Bronchial epithelial cell (primary cell): ENCODE measurements at regions not wholly inside any gene's neighbourhood (a gene's known extent, or its start where the extent isn't known, plus 50 kb on each side); places are given as distances from the start of the nearest gene placed in this dataset.

Experiments
- DNase-seq: peaks from one replicate; pipeline ENCODE4 v3.0.0-alpha.2; 2010; ENCODE audit warnings: low read depth
- FAIRE-seq: peaks from 2 replicates; lab custom pipeline; 2011; peaks lifted over from hg19 to GRCh38; lab: Jason Lieb, UNC
- H3K27me3 ChIP-seq: 2 replicates; pipeline ENCODE4 v1.5.1; 2011; ENCODE audit warnings: low read length; ENCODE audit not compliant: control insufficient read depth, insufficient read depth
- H3K36me3 ChIP-seq: 2 replicates; pipeline ENCODE4 v1.5.1; 2011; ENCODE audit warnings: low read length; ENCODE audit not compliant: control insufficient read depth, insufficient read depth
- H3K4me3 ChIP-seq: 2 replicates; pipeline ENCODE4 v1.5.1; 2011; ENCODE audit warnings: mild to moderate bottlenecking, low read depth, low read length, control low read depth
- CTCF ChIP-seq: IDR thresholded peaks from 2 replicates; pipeline ENCODE4 v1.5.1; 2011; ENCODE audit warnings: mild to moderate bottlenecking, moderate library complexity, low read length, control low read depth, inconsistent platforms; ENCODE audit not compliant: insufficient read depth, severe bottlenecking

DNA sequence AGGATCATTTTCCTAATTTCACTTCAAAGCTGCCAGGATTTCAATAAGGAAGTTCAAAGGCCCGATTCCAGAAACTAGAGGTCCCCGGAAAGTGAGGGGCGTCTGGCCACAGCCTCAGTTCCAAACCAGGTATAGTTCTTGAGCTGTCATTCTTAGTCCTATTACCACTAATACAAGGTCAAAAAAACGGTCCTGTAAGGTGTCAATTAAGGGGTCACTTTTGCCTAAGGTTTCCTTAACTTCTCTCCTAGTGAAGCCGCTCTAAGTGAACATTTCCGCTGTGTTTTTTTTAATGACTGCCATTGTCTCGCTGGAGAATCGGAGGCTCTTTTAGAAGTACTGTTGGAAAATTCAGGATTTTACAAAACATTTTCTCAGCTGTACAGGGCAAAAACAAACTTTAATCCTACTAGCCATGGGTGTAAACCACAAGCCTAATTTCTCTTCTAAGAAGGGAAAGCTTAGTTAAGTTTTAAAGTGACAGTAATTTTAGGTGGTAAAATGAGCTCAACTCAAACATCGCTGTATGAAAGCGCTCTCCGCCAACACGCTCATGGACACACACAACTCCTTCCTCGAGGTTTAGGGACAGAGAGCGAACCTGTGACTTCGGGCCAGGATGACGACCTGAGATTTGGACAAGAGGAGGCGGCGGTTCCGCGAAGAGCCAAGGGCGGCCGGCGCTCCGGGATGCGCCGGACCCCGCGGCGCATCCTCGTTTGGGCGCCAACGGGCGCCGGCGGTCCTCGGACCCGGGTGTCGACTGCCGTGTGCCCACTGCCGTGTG is 76.7 kb upstream of the IFNE start:
- Histone ChIP-seq H3K36me3 (no peaks in the 10 kb centered on the region), H3K27me3 (no peaks in the 10 kb centered on the region), H3K4me3 (peak overlapping the region; percentile 97)
- FAIRE-seq (no peak), DNase-seq (peak; percentile 20)
- no peak for TF ChIP-seq CTCF

- H3K36me3 ChIP-seq: no peaks in the 10 kb centered on the region
- peak overlapping the region; percentile 97 for H3K4me3 ChIP-seq
- H3K27me3 ChIP-seq: no peaks in the 10 kb centered on the region
- peak; percentile 26 for TF ChIP-seq CTCF
- FAIRE-seq (no peak), DNase-seq (peak; percentile 63)
Observed at GRCh38 chr9:21559402-21560280, 77.5 kb upstream of the IFNE start.

DNA sequence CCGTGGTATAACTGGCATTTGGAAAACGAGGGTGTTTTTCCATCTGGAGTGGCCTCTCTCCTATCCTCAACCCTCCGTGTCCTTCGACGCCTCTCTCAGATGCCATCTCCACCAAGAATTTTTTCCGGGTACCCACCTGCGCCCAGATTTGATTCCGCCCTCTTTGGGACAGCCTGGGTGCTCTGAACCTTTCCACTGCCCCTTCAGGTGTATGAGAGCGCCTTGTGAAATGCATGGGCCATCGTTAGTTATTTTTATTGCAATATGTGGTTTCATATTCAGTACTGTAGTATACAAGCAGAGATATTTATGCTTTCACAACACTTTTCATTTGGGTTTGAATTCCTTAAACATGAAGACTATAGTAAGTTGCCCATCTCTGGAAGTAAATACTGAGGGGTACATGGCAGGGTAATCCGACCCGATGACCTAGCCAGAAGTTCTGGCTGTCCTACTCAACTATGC is 78.2 kb upstream of the IFNE start:
- H3K27me3 ChIP-seq: no peaks in the 10 kb centered on the region
- H3K4me3 ChIP-seq: peak overlapping the region; percentile 97
- DNase-seq (peak; percentile 23), FAIRE-seq (no peak)
- no peaks in the 10 kb centered on the region for H3K36me3 ChIP-seq
- TF ChIP-seq CTCF: no peak

GRCh38 chr9:21561502-21561901 is 79.4 kb upstream of the IFNE start:
- Histone ChIP-seq H3K36me3 (no peaks in the 10 kb centered on the region), H3K4me3 (no peak overlapping the region), H3K27me3 (no peaks in the 10 kb centered on the region)
- DNase-seq (no peak), FAIRE-seq (no peak)
- TF ChIP-seq CTCF: no peak

- Histone ChIP-seq H3K36me3 (no peaks in the 10 kb centered on the region), H3K27me3 (no peaks in the 10 kb centered on the region), H3K4me3 (no peak overlapping the region)
- DNase-seq (peak; percentile 16), FAIRE-seq (no peak)
- TF ChIP-seq CTCF: no peak
Observed at GRCh38 chr9:21564175-21564574, 82.1 kb upstream of the IFNE start.
